PC-3 (cell line): ENCODE measurements at regions not wholly inside any gene's neighbourhood (a gene's known extent, or its start where the extent isn't known, plus 50 kb on each side); places are given as distances from the start of the nearest gene placed in this dataset.

Source experiments
- ATAC-seq: fragments of 200-7000 bp; cut with Tn5 transposase; 2 replicates; pipeline ENCODE4 v1.9.1; 2020; ENCODE audit warnings: mild to moderate bottlenecking, moderate library complexity
- BruUV-seq: library from RNA; stranded (reverse); fragments of 400-500 nt; replicated peaks from 2 replicates; lab custom pipeline; 2021; lab: Mats Ljungman, UMichigan
- CTCF ChIA-PET: fragments of 300-600 bp; sonication (Branson Sonifier 250); formaldehyde crosslinking; loops from one replicate; lab custom pipeline; 2022; ENCODE audit warnings: antibody characterized with exemption; lab: Charles Lee
- POLR2A ChIA-PET: fragments of 300-600 bp; sonication (Branson Sonifier 250); formaldehyde crosslinking; loops from one replicate; lab custom pipeline; 2022; ENCODE audit warnings: antibody characterized with exemption; ENCODE audit not compliant: unreplicated experiment; lab: Charles Lee
- DNase-seq: peaks from one replicate; pipeline ENCODE4 v3.0.0-alpha.2; 2015
- H2AFZ ChIP-seq: fragments of 300-600 bp; sonication (generic); 2 replicates; pipeline ENCODE4 v1.6.0; 2016; ENCODE audit warnings: antibody characterized with exemption, low read length
- H3F3A ChIP-seq: fragments of 300-600 bp; sonication (generic); one replicate; pipeline ENCODE4 v1.6.0; 2017; ENCODE audit warnings: antibody characterized with exemption, low read length, control low read depth, mild to moderate bottlenecking; ENCODE audit not compliant: unreplicated experiment
- H3K27ac ChIP-seq: fragments of 300-600 bp; sonication (generic); 2 replicates; pipeline ENCODE4 v1.5.1; 2016; ENCODE audit warnings: mild to moderate bottlenecking, low read length
- H3K27me3 ChIP-seq: fragments of 300-600 bp; sonication (generic); 2 replicates; pipeline ENCODE4 v1.6.1; 2016; ENCODE audit warnings: low read length, mixed read lengths
- H3K36me3 ChIP-seq: fragments of 300-600 bp; sonication (generic); 2 replicates; pipeline ENCODE4 v1.6.1; 2016; ENCODE audit warnings: low read depth, mixed run types, low read length, mixed read lengths
- H3K4me1 ChIP-seq: fragments of 300-600 bp; sonication (generic); 2 replicates; pipeline ENCODE4 v1.5.1; 2016; ENCODE audit warnings: low read length; ENCODE audit not compliant: insufficient read depth
- H3K4me2 ChIP-seq: fragments of 300-600 bp; sonication (generic); 2 replicates; pipeline ENCODE4 v1.6.0; 2016; ENCODE audit warnings: low read length
- H3K4me3 ChIP-seq: fragments of 300-600 bp; sonication (generic); 2 replicates; pipeline ENCODE4 v1.5.1; 2016; ENCODE audit warnings: mild to moderate bottlenecking, low read length, mixed read lengths
- H3K79me2 ChIP-seq: fragments of 300-600 bp; sonication (generic); 2 replicates; pipeline ENCODE4 v1.6.1; 2017; ENCODE audit warnings: low read length, mixed read lengths
- H3K9ac ChIP-seq: fragments of 300-600 bp; sonication (generic); 2 replicates; pipeline ENCODE4 v1.6.0; 2016; ENCODE audit warnings: mild to moderate bottlenecking, low read length
- H3K9me2 ChIP-seq: fragments of 300-600 bp; sonication (generic); replicated peaks from 2 replicates; pipeline ENCODE4 v1.6.1; 2016; ENCODE audit warnings: mixed run types, low read length, mixed read lengths
- H3K9me3 ChIP-seq: fragments of 300-600 bp; sonication (generic); 2 replicates; pipeline ENCODE4 v1.6.1; 2016; ENCODE audit warnings: low read length, mixed read lengths
- H4K20me1 ChIP-seq: fragments of 300-600 bp; sonication (generic); 2 replicates; pipeline ENCODE4 v1.6.1; 2016; ENCODE audit warnings: low read length, mixed read lengths
- CTCF ChIP-seq: fragments of 300-600 bp; sonication (generic); conservative IDR thresholded peaks from 2 replicates; pipeline ENCODE4 v1.5.1; 2017; ENCODE audit warnings: antibody characterized with exemption, low read depth, mild to moderate bottlenecking, low read length
- EZH2 ChIP-seq: fragments of 300-600 bp; sonication (generic); IDR thresholded peaks from one replicate; pipeline ENCODE4 v1.6.1; 2017; ENCODE audit warnings: antibody characterized with exemption, mild to moderate bottlenecking, low read length; ENCODE audit not compliant: unreplicated experiment
- EZH2phosphoT487 ChIP-seq: fragments of 300-600 bp; sonication (generic); IDR thresholded peaks from 2 replicates; pipeline ENCODE4 v1.6.1; 2018; ENCODE audit warnings: mild to moderate bottlenecking, antibody characterized with exemption, low read length, borderline replicate concordance
- intact Hi-C: fragments of 100-400 bp; cut with micrococcal nuclease; formaldehyde crosslinking; loops from 2 replicates; pipeline ENCODE4 v1.9.0; 2023

- Histone ChIP-seq H3K4me2 (no peak overlapping the region), H3K9me3 (no peaks in the 10 kb centered on the region), H2AFZ (no peak overlapping the region), H3K27me3 (no peaks in the 10 kb centered on the region), H3K4me1 (no peaks in the 10 kb centered on the region), H3K9ac (no peak overlapping the region), H3K79me2 (no peaks in the 10 kb centered on the region), H3K27ac (no peak overlapping the region), H3K9me2 (no peaks in the 10 kb centered on the region), H3F3A (no peaks in the 10 kb centered on the region), H4K20me1 (no peaks in the 10 kb centered on the region), H3K4me3 (no peak overlapping the region), H3K36me3 (no peaks in the 10 kb centered on the region)
- ChIA-PET POLR2A (no interaction called here), CTCF (no interaction called here)
- no peak for DNase-seq
- intact Hi-C loops: no loop called here
- no TSS peak for BruUV-seq
- TF ChIP-seq CTCF: no peak
- TF ChIP-seq EZH2: no peak
- TF ChIP-seq EZH2phosphoT487: no peak
- ATAC-seq: no peak
Observed at GRCh38 chr4:124594945-124595344, 117.6 kb downstream of the ANKRD50 start.

DNA sequence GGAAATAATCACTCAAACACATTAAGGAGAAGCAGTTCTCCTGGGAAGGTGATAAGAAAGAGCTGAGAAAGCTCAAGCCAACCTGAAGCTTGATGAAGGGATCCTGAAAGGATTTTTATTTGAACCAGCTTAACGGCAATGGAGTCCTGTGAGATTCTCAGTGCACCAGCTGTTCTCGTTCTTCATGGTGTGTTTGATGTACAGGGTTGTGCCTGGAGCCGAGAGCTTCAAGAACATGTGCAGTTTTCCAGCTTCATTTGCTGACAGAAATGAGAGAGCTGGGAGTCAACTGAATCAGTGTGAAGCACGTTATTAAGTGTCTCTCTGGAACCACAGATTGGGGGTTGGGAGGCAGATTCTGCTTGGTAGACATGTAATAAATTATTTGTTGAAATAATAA is 115.7 kb downstream of the ANKRD50 start:
- Histone ChIP-seq H3K4me1 (no peaks in the 10 kb centered on the region), H2AFZ (no peak overlapping the region), H3K9me2 (no peaks in the 10 kb centered on the region), H3K4me3 (no peak overlapping the region), H4K20me1 (no peaks in the 10 kb centered on the region), H3K9ac (no peak overlapping the region), H3K4me2 (no peak overlapping the region), H3K27ac (no peak overlapping the region), H3F3A (no peaks in the 10 kb centered on the region), H3K79me2 (no peaks in the 10 kb centered on the region), H3K9me3 (no peaks in the 10 kb centered on the region), H3K36me3 (no peaks in the 10 kb centered on the region), H3K27me3 (no peaks in the 10 kb centered on the region)
- POLR2A ChIA-PET: no interaction called here
- TF ChIP-seq EZH2 (no peak), EZH2phosphoT487 (no peak), CTCF (no peak)
- intact Hi-C loops: no loop called here
- DNase-seq (no peak), ATAC-seq (no peak)
- CTCF ChIA-PET: no interaction called here
- no TSS peak for BruUV-seq

DNA sequence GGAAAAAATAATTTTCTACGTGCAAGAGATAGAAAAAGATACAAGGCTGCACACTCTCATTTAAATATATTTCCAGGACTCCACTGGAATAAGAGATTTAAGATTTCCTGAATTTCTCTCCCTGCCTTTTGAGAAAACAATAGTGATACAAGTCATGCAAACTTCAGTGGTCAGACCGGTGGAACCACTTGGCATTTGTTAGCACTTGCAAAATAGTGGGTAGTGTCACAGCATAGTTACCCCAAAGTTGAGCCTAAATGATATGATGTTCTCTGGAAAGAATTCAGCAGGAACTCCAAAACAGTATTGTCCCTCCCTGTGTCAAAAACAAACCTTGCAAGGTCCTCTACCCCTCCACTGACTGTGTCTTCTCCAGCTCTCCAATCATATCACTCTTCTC is 102.3 kb downstream of the ANKRD50 start:
- POLR2A ChIA-PET: no interaction called here

More for the DNA sequence above, 102.3 kb downstream of the ANKRD50 start:
- Histone ChIP-seq H4K20me1 (no peaks in the 10 kb centered on the region), H3K4me2 (no peak overlapping the region), H3K27ac (no peak overlapping the region), H3K4me1 (no peaks in the 10 kb centered on the region), H3K4me3 (no peak overlapping the region), H3K9ac (no peak overlapping the region), H3K79me2 (no peaks in the 10 kb centered on the region), H3K36me3 (no peaks in the 10 kb centered on the region), H3K27me3 (no peaks in the 10 kb centered on the region), H3F3A (no peaks in the 10 kb centered on the region), H3K9me2 (no peaks in the 10 kb centered on the region), H3K9me3 (no peaks in the 10 kb centered on the region), H2AFZ (no peak overlapping the region)
- ATAC-seq: no peak
- CTCF ChIA-PET: no interaction called here
- TF ChIP-seq EZH2: no peak
- BruUV-seq: no TSS peak
- peak; percentile 3 for DNase-seq
- intact Hi-C loops: no loop called here
